HUDEP-2 (cell line): ENCODE measurements at regions not wholly inside any gene's neighbourhood (a gene's known extent, or its start where the extent isn't known, plus 50 kb on each side); places are given as distances from the start of the nearest gene placed in this dataset.

Experiments used
- DNase-seq, 76 experiments: peaks; one replicate each; lab custom pipeline; 2025; ENCODE audit not compliant: unreplicated experiment in 76 of 76; lab: John Stamatoyannopoulos, UW

GRCh38 chr2:217421834-217422233 is 562.0 kb upstream of the TNP1 start:
- DNase-seq, result no peak

GRCh38 chr2:217420854-217421253 is 561.0 kb upstream of the TNP1 start:
- DNase-seq, result no peak

- DNase-seq, result no peak
Measured at GRCh38 chr2:217419055-217419671, 559.3 kb upstream of the TNP1 start.

GRCh38 chr2:217418544-217418943 is 558.7 kb upstream of the TNP1 start:
- DNase-seq, result no peak

- DNase-seq, result no peak
Measured at GRCh38 chr2:217418090-217418489, 558.2 kb upstream of the TNP1 start.

- DNase-seq, result no peak
Measured at GRCh38 chr2:217417536-217417935, 557.7 kb upstream of the TNP1 start.

GRCh38 chr2:217415316-217415715 is 555.5 kb upstream of the TNP1 start:
- DNase-seq, result no peak

- DNase-seq, result no peak
Measured at GRCh38 chr2:217414429-217414828, 554.6 kb upstream of the TNP1 start.

GRCh38 chr2:217413193-217413592 is 553.3 kb upstream of the TNP1 start:
- DNase-seq, result no peak

GRCh38 chr2:217412721-217413120 is 552.9 kb upstream of the TNP1 start:
- DNase-seq, result no peak

- DNase-seq, result no peak
Measured at GRCh38 chr2:217412277-217412676, 552.4 kb upstream of the TNP1 start.

- no peak for DNase-seq
Measured at GRCh38 chr2:217410681-217410960, 550.8 kb upstream of the TNP1 start.

GRCh38 chr2:217409949-217410680 is 550.3 kb upstream of the TNP1 start:
- no peak for DNase-seq

GRCh38 chr2:217407362-217407761 is 547.5 kb upstream of the TNP1 start:
- no peak for DNase-seq

GRCh38 chr2:217404236-217404760 is 544.4 kb upstream of the TNP1 start:
- no peak for DNase-seq

- peak in 2 of 76 experiments; percentile 6 to 14 for DNase-seq
Measured at GRCh38 chr2:217402761-217403383, 543.0 kb upstream of the TNP1 start.

GRCh38 chr2:217402144-217402543 is 542.3 kb upstream of the TNP1 start:
- no peak for DNase-seq

- no peak for DNase-seq
Measured at GRCh38 chr2:217399291-217399690, 539.4 kb upstream of the TNP1 start.

GRCh38 chr2:217398860-217399259 is 539.0 kb upstream of the TNP1 start:
- no peak for DNase-seq

GRCh38 chr2:217398101-217398500 is 538.2 kb upstream of the TNP1 start:
- DNase-seq, result no peak

- no peak for DNase-seq
Measured at GRCh38 chr2:217396586-217396985, 536.7 kb upstream of the TNP1 start.

- no peak for DNase-seq
Measured at GRCh38 chr2:217396165-217396564, 536.3 kb upstream of the TNP1 start.
